OCI-M2 (cell line): ENCODE measurements at regions not wholly inside any gene's neighbourhood (a gene's known extent, or its start where the extent isn't known, plus 50 kb on each side); places are given as distances from the start of the nearest gene placed in this dataset.

ENCODE experiments used
- DNase-seq: peaks from one replicate; lab custom pipeline; 2025; ENCODE audit not compliant: unreplicated experiment; lab: John Stamatoyannopoulos, UW

DNA sequence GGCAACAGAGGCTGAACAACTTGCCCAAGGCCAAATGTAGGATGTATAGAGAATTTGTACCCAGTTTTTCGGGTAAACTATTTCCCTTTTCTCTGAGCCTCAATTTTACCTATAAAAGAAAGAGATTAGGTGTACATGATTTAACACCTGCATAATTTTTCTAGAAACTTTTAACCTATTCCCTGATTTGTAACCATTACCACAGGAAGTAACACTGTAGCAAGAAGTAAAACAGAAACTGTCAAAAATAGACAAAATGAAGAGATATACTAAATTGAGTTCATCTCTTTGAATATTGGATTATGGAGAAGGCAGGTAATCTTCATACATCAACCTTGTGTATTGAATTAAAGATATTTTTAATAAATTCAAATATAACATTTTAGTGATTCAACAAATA lies 136.2 kb downstream of the ZC3H11B start:
- no peak for DNase-seq

- DNase-seq = no peak
Observed at GRCh38 chr1:219476116-219476515, 136.8 kb downstream of the ZC3H11B start.

DNA sequence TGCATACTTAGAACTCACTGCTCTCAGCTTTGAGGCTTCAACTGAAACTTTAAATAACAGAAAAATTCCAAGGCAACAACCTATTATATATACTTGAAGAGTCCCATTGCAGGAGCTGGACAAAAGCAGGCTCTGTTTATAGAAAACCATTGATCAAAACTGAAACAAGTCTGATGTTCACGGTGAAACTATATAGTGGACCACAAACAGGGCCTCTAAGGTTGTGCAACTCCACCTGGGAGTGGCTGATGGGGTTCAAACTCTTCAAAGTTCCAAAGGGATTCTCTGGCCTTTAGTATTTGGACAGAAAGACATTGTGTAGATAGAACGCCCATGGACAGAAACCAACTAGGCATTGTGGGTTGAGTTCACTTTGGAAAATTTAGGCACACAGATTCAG lies 140.3 kb downstream of the ZC3H11B start:
- no peak for DNase-seq

GRCh38 chr1:219467524-219467923 lies 145.4 kb downstream of the ZC3H11B start:
- no peak for DNase-seq

DNA sequence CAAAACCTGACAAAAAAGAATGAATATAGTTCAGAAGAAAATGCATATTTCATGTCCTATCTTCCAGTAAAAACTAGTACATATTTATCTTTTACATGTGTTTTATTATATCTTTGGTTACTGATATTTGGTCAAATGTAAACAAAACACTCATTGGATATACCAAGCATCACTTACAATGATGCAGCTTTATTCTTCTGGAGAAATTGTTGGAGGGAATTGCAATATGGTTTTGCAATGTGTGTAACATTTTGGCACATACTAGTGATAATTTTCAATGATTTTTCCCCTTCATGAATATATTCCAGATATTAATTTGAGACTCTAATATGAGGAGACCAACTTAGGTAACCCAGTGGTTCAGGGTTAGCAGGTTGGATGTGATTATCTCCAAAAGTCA lies 146.1 kb downstream of the ZC3H11B start:
- DNase-seq = no peak

DNA sequence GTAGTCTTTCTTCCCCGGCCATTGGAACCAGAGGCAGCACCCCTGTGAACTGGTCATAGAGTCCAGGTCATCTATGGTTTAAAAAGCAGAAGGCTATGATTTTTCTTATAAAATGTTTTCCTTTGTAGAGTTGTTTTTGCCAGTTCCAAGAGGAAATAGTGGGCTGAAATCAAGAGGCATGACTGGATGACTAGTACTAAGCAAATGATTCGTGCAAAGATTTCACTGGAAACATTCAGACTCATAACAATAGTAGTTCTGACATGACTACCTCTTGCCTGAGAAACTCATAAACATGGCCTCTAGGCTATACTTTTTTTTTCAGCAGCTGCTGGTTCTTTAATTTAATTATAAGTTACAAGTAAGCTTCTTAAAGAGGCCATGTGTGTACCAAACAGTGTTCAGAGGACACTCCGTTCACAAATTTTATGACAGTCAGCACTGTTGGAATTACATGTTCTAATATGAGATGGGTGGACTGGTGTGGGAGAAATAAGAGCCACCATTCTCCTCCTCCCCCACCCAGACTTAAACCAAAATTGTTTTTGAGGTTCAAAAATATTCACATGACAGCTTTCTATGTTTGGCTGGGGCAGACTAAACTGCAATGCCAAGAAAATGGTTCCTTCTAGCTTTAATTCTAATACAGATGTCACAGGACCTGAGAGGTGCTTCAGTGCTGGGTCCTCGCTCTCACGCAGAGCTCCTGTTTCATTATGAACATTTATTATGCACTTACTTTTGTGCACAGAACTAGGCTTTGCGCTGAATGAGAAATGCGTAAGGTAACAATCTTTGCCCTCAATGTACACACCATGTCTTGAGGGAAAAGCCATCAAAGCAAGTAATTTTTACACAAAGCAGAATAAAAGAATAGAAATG lies 147.5 kb downstream of the ZC3H11B start:
- no peak for DNase-seq

DNA sequence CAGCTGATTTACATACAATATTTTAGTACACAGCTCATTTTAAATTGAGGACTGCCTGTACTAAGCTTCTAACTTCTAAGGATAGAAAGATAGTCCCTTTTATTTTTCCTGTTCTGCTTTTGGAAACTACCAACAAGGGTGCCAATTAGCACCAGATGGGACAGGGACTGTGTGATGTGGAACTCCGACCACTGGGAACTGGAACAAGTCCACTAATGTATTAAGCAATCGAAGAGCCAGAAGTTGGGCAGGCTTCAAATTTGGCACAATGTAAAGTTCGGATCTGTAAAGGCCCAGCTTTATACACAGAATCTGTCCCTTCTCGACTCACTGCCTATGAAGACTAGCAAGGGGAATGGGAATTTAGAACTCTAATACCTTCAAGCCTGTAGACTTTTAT lies 149.3 kb downstream of the ZC3H11B start:
- DNase-seq = no peak

GRCh38 chr1:219461981-219462400 lies 150.9 kb downstream of the ZC3H11B start:
- no peak for DNase-seq

- DNase-seq = no peak
Observed at GRCh38 chr1:219460896-219461815, 151.7 kb downstream of the ZC3H11B start.

- no peak for DNase-seq
Observed at GRCh38 chr1:219460081-219460895, 152.6 kb downstream of the ZC3H11B start.

DNA sequence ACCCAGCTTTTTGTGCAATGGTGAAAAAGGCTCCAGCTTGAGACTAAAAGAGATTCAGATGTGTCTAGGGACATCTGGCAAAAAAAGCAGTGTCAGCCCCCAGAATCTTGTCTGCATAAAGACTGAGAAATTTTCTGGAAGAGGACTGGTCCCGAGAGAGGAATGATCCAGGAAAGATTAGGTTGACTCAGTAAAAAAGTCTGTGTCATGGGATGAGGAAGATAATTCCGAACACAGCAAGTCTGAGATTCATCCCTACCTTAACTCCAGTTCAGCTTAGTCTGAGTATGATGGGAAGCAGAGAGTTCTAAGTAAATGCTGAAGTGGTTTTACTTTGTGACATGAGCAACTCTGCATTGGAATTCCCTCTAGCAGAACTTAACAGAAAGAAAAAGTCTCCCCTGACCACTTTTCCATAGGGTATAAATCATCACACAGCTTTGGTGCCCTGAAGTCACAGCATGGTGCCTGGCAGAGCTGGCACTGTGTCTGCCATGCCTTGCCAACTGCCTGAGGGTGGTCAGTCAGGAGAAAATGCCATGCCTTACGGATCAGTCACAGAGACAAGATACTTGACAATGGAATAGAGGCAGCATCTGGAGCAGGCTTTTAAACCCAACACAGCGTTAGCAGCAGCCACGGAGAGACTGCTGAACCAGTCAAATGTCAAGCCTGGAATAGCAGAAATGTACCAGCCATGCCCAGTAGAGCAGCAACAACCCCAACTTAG lies 153.4 kb downstream of the ZC3H11B start:
- no peak for DNase-seq

GRCh38 chr1:219446288-219446687 lies 166.6 kb downstream of the ZC3H11B start:
- no peak for DNase-seq

DNA sequence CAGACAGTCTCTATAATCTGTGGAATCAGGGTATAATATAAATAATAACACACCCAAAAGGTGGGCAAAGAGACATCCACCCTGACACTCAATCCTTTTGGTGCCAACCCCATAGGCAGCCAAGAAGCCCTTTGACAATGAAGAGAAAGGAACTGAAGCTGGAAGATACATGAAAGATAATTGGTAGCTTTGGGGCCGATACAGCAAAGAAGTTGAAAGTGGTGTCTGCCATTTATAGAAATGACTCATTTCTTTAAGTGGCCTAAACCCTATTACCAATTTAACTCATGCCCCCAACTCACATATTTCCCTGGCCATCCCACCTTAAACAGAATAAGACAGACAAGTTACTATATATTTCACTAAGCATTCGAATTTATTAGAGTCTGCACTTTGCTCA lies 167.0 kb downstream of the ZC3H11B start:
- DNase-seq = no peak

DNA sequence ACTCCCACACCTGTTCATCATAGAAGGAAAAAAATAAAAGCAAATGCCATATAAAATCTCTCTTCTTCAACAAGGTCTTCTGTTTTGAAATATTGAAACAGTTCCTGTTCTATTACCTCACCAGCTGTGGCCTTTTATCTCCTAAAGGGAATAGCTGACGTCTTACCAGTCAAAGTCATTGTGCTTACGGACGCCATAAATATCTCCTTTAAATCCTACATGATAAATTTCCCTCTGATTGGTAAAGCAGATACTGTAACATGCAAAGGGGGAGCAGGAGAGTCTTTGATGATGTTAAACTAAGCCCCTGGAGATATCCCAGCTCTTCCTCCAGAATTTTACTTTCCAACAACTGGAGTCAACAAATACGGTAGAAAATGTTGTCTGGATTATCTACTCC lies 168.4 kb downstream of the ZC3H11B start:
- DNase-seq = no peak

DNA sequence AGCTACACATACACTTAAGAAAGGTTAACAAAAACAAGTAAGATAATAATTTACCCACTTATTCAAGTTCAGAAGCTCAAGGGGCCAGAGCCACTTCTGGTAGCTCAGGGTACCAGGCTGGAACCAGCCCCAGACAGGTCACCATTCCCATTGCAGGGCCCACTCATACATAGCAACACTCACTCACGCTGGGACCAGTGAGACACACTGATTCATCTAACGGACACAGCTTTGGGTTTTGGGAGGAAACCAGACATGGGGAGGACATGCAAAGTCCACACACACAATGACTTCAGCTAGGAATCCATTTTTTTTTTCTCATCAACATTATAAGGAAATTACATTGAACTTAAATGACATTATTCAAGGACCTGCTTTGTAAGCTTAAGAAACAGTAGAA lies 169.1 kb downstream of the ZC3H11B start:
- DNase-seq = no peak

- DNase-seq = no peak
Observed at GRCh38 chr1:219442611-219443061, 170.3 kb downstream of the ZC3H11B start.

- no peak for DNase-seq
Observed at GRCh38 chr1:219441884-219442283, 171.0 kb downstream of the ZC3H11B start.

- no peak for DNase-seq
Observed at GRCh38 chr1:219439376-219439775, 173.5 kb downstream of the ZC3H11B start.

GRCh38 chr1:219438386-219438785 lies 174.5 kb downstream of the ZC3H11B start:
- no peak for DNase-seq

GRCh38 chr1:219434923-219435297 lies 178.0 kb downstream of the ZC3H11B start:
- DNase-seq = no peak
